Middle frontal gyrus (tissue), 1 donor: ENCODE measurements at regions not wholly inside any gene's neighbourhood (a gene's known extent, or its start where the extent isn't known, plus 50 kb on each side); places are given as distances from the start of the nearest gene placed in this dataset.
"Not testable (repeated sequence)": the region's sequence is repeated elsewhere in the genome, so short reads cannot be mapped to it uniquely, and the experiment has no call there.

Source experiments
- DNase-seq: peaks from one replicate; pipeline ENCODE4 v3.0.0-alpha.2; 2015; ENCODE audit warnings: low spot score; ENCODE audit errors: extremely low spot score

- DNase-seq: no peak
Observed at GRCh38 chrX:13387666-13388494, 68.0 kb upstream of the ATXN3L start.

- no peak for DNase-seq
Observed at GRCh38 chrX:13386636-13387035, 66.8 kb upstream of the ATXN3L start.

DNA sequence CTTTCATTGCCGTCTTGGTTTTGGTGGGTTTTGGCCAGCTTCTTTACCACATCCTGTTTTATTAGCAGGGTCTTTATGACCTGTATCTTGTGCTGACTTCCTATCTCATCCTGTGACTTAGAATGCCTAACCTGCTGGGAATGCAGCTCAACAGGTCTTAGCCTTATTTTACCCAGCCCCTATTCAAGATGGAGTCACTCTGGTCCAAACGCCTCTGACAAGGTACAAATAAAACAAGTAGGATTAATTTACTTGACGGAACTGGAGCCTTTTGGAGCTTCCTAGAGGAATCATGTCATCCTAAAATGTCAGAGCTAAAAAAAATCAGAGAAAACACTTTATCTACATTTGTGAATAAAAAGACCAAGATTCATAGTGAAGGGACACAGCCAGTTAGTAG lies 66.2 kb upstream of the ATXN3L start:
- DNase-seq: no peak

DNA sequence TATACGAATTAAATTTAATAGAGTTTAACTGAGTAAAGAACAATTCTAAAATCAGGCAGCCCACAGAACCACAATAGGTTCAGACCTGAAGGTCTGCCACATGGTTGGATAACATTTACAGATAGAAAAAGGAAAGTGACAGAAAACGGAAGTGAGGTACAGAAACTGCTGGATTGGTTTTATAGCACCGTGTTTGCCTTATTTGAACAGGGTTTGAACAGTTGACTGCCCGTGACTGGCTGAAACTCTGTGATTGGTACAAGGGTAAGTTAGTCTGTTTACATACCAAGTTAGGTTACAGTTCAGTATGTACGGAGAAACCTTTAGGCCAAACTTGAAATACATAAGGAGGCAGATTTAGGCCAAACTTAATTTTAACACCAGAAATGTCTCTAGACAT lies 64.1 kb upstream of the ATXN3L start:
- DNase-seq: no peak

- no peak for DNase-seq
Observed at GRCh38 chrX:13381514-13381913, 61.7 kb upstream of the ATXN3L start.

GRCh38 chrX:13380211-13380610 lies 60.4 kb upstream of the ATXN3L start:
- no peak for DNase-seq

DNA sequence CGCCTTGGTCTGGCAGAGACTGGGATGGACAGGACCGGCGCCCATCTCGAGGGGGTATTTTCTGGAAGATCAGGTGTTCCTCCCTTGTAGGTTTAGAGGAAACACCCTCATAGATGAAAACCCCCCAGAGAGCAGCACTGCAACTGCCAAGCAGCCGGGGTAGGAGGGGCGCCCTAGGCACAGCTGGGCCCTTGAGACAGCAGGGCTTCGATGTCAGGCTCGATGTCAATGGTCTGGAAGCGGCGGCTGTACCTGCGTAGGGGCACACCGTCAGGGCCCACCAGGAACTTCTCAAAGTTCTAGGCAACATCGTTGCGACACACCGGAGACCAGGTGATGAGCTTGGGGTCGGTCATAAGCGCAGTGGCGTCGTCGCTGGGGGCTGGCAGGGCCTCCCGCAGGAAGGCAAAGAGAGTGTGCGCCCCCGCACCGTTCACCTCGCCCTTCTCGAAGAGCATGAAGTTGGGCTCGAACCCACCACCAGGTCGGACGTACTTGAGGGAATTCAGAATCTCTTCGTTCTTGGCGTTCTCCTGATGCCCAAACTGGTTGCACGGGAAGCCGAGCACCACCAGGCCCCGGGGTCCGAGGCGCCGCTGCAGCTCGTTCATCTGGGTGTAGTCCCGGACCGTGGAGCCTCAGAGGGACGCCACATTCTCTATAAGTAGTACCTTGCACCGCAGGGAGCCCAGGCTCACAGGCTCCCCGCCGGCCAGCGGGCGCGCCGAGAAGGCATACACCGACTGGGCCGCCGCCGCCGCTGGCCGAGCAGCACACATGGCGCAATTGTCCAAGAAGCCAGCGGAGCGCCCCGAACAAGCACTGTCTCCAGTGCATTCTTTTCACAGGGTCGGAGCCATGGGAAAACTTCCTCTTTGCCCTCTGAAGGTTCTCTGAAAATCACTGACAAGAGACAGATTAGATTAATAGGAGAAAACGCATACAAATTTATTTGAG lies 59.0 kb upstream of the ATXN3L start:
- not testable (repeated sequence) for DNase-seq

GRCh38 chrX:13377550-13377934 lies 57.7 kb upstream of the ATXN3L start:
- no peak for DNase-seq

- DNase-seq: no peak
Observed at GRCh38 chrX:13376857-13377549, 57.1 kb upstream of the ATXN3L start.

GRCh38 chrX:13375596-13375995 lies 55.7 kb upstream of the ATXN3L start:
- DNase-seq: not testable (repeated sequence)

- DNase-seq: no peak
Observed at GRCh38 chrX:13374364-13374763, 54.5 kb upstream of the ATXN3L start.

DNA sequence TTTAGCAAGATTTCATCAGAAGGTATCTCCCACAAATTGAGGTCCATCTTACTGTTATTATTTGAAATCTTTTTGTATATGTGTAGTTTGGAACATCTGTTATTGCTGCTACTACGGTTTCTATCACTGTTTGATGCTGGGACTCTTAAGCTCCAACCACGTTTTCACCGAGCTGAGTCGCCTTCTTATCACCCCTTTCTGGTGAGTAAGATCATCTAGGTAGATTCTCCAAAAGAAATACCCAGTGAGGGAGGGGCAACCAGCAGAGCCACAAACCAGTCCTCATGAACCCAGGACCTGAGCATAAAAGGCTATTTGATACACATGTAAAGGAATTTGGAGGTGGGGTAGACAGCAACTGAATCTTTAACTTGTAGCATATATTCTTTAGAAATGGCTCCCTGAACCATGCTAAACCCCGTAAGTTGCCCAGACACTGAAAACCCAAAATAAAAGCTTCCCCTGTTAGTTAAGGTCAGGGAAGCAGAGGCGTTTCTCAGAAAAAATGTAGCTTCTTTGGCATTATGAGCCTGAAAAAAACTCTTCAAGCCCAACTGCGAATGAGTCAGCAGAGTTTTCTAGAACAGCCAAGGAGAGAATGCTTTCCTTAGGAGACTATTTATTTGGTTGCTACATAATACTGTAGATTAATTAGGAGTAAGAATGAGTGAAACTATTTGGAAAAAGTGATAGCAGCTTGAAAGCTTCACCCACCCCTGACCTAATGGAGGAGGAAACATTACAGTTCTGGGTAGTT lies 53.8 kb upstream of the ATXN3L start:
- DNase-seq: no peak

DNA sequence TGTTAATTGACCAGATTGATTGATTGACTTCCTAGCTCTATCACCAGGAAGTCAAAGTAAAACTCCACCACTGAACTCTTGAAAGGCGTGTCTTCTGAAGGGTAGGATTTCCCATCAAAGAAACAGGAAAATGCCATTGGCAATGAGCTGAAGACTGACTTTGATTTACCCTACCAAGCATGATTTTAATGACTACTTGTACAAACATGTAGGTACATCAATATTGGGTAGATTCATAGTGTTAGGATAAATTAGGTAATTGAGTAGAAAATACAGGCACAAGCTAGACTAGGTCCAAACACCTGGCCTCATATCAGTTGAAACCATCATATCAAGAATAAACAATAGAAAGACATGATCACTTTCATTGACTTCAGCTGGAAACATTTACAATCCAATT lies 53.2 kb upstream of the ATXN3L start:
- no peak for DNase-seq

- DNase-seq: no peak
Observed at GRCh38 chrX:13372203-13372980, 52.5 kb upstream of the ATXN3L start.

DNA sequence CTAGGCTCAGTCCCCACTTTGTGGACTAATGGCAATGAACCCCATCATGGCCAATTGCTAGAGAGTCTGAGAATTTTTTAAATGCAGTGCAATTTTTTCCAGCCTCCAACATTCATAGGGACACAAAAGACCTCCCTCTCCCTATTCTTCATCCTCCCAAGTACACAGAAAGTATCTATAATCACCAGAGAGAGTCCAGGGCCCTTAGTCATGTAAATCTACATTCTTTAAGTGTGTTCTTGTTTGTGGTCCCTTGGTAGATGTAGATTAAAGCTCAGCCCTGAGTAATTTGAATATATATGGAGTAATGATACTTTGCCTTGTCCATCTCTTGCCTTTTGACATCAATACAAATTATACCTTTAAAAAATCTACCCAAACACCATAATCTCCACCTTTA lies 51.3 kb upstream of the ATXN3L start:
- DNase-seq: no peak

- DNase-seq: no peak
Observed at GRCh38 chrX:13370713-13371112, 50.9 kb upstream of the ATXN3L start.
